ENCODE measurements at regions not wholly inside any gene's neighbourhood (a gene's known extent, or its start where the extent isn't known, plus 50 kb on each side); places are given as distances from the start of the nearest gene placed in this dataset.

DNA sequence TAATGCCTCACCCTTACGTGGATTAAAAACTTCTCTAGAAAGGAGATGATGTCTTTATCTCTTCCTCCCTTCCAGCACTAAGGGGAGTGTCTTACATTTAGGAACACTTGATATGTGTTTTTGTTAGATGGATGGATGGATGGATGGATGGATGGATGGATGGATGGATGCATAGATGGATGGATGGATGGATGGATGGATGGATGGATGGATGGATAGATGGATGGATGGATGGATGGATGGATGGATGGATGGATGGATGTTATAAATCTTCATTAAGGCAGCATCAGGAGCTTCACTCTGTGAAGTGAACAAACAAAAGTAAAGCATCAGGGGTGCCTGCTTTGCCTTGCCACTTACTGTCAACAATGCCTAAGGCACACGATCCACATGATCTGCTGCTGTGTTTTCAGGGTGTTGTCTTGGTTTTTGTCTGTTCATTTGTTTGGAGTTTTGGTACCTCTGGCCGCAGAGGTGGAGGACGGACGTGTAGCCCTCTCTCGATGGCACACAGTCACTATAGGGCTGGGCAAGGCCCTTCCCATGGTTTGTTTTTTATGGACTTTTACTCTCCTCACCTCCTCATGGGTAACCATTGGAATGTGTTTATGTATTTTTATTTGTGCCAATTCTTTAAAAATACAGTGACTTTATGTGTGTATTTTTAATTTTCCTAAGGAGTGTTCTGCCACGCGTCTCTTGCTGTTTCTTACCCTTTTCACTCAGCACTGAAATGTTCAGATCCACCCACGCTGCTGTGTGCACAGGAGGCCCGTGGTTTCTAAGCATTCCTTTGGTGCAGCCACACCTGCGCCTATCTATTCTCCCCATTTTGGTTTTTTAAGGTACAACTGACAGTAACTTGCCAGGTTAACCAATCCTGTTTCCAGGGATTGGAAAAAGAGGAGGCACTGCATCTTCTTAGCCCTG, 91.8 kb upstream of the ENPP6 start:
- peak; percentile 25 for DNase-seq

DNA sequence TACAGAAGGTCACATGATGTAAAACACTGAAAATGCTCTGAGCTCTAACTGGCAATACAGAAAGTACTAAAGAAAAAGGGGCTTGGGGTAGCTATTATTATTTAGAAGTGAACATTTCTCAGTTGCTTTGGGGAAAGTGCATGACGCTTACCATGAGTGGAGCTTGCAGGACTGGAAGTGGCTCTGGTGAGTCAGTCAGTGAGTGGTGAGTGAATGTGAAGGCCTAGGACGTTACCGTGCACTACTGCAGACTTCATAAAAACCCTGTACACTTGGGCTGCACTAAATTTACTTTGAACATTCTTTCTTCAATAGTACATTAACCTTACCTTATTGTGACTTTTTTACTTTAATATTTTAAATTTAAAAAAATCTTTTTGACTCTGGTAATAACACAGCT, 89.3 kb upstream of the ENPP6 start:
- no peak for DNase-seq

DNA sequence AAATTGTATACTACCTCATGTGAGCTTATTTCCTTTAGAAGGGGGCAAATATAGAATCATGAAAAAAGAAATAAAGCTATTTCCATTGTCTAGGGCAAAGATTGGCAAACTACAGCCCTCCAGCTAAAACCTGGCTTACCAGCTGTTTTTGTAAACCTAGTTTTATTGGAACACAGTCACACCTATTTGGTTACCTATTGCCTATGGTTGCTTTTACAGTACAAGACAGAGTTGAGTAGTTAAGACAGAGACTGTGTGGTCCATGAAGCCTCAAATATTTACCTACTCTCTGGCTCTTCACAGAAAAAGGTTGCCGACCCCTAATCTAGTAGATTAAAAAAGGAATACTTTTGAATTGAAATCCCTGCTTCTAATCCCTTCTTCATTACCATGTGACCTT, 88.8 kb upstream of the ENPP6 start:
- no peak for DNase-seq

DNA sequence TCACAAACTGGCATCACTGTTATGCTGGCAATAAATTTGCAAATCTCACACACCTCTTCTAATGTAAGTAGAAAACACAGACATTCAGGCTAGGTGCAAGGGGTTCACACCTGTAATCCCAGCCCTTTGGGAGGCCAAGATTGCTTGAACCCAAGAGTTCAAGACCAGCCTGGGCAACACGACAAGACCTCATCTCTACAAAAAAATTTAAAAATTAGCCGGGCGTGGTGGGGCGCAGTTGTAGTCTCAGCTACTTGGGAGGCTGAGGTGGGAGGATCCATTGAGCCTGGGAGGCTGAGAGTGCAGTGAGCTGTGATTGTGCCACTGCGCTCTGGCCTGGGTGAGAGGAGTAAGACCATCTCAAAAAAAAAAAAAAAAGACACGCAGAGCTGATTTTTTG, 83.1 kb upstream of the ENPP6 start:
- DNase-seq, result no peak

DNA sequence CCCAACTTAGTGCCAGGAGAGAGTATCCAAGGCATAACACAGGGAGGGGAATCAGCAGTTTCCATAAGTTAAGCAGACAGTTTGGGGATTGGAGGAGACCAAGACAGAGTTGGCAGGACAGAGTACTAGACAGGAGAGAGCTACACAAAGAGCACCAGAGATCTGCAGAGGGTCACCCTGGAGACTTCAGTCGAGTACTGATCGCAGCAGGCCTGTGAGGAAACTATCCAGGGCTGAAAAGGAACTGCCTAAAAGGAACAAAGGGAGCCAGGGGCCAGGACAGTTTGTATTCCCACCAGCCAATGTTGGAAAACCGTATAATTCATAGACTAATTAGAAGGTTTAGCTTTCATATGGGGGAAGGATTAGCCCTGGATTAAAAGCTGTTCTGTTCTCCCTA, 80.6 kb upstream of the ENPP6 start:
- no peak for DNase-seq

DNA sequence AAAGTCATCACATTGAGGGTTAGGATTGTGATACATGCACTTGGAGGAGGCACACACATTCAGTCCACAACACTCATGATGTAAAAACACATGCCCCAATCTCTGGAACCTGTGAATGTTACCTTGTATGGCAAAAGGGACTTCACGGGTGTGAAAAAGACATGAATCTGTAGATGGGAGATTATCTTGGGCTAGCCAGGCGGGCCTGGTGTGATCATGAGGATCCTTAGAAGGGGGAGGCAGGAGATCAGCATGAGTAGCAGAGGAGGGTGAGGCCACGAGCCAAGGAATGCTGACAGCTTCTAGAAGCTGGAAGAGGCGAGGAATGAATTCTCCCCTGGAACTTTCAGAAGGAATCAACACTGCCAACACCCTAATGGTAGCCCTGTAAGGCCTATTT, 77.5 kb upstream of the ENPP6 start:
- no peak for DNase-seq

DNA sequence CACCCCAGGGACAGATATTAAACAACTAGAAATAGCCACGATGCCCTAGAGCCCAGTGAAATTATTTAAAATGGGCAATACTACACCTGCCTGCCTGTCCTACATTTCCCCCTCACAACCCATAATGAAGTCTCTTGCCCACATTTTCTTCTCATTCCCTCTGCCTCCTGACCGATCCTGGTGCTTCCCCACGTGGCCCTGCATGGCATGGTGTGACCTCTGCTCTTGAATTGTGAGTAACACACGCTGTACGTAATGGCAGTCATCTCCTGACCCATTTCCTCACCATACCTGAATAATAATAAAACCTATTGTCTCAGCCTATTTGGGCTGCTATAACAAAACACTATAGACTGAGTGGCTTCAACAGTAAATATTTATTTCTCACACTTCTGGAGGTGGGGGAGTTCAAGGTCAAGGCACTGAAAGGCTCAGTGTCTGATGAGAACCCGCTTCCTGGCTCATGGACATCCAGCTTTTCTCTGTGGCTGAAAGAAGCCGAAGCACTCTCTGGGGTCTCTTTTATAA, 77.0 kb upstream of the ENPP6 start:
- DNase-seq, result no peak

DNA sequence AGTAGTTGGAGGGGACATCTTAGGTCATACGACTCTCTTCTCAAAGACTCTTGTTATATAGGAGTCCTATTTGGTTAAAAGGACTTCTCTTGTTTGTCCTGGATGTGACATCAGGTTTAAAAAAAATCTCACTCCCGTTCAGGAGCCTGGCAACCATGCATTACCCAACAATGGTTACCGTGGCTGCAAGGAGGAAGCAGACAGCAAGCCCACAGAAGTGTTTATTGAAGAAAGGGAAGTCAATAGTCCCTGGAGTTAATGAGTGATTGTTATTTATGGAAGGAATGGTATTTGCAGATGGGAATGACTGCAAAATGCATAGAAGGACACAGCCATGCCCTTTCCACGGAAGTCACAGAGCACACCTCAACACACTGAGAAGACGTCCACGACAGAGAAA, 75.9 kb upstream of the ENPP6 start:
- no peak for DNase-seq

DNA sequence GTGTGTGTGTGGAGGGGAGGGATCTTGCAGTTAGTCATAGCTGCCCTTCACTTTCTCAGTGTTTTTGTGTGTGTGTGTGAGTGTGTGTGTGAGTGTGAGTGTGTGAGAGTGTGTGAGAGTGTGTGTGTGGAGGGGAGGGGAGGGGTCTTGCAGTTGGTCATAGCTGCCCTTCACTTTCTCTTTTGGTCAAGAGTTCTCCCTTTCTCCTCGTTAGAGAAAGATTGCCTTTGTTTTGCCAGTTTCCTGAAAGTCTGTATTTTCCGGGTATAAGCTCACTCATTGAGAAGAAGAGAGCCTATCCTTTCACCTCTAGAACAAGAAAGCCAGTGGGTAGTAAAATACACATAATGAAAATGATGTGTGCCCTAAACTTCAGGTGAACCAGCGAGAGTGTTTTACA, 75.2 kb upstream of the ENPP6 start:
- no peak for DNase-seq

DNA sequence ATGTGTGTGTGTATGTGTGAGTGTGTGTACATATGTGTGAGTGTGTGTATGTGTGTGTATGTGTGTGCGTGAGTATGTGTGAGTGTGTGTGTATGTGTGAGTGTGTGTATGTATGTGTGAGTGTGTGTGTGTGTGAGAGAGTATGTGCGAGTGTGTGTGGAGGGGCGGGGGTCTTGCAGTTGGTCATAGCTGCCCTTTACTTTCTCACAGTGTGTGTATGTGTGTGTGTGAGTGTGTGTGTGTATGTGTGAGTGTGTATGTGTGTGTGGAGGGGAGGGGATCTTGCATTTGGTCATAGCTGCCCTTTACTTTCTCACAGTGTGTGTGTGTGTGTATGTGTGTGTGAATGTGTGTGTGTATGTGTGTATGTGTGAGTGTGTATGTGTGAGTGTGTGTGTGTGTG, 74.8 kb upstream of the ENPP6 start:
- DNase-seq, result no peak

DNA sequence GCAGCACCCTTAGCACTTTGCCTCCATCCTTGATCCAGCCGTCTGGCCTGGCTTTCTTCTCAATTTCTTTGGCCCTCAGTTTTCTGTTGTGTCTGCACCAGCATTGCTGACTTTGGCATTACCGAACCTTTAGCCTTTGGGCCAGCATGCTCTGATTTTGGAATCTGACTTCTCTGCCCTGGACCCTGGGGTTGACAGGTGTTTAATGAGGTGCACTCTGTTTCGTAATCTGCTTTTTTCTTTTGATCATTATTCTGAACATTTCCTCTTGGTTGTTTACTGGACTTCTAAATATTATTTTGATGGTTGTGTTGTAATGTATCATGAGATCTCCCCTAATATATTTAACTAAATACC, 71.5 kb upstream of the ENPP6 start:
- DNase-seq, result no peak

DNA sequence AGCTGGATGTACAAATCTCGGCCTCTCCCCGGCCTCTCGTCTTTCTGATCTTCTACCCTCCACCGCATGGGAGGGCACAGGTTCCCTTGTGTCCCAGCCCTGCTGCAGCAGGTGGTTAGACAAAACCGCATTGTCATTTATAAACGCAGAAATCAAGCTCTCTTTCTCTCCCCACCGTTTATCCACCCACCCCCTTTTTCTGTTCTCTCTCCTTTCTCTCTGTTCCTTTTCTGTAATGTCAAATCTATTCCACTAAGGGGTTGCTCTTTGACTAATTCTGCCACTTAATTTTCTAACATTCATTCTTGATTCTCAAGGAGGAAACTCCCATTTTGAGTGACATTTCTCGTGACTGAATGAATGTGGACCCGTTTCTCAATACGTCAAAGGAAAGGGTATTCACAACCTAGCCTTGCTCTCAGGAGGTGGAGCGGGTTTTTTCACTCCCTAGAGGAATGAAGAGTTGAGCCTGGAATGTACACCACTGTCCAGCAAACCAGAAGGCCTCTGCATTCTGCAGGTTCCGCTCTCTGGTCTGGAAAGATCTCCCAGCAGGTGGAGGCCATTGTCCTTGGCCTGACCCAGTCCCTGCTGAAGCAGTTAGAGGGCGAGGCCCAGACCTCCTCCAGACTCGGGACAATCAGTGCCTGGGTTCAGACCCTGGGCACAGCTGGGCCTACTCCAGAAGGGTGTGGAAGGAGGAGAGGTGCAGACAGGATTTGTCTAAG, 70.9 kb upstream of the ENPP6 start:
- DNase-seq, result peak; percentile 42

DNA sequence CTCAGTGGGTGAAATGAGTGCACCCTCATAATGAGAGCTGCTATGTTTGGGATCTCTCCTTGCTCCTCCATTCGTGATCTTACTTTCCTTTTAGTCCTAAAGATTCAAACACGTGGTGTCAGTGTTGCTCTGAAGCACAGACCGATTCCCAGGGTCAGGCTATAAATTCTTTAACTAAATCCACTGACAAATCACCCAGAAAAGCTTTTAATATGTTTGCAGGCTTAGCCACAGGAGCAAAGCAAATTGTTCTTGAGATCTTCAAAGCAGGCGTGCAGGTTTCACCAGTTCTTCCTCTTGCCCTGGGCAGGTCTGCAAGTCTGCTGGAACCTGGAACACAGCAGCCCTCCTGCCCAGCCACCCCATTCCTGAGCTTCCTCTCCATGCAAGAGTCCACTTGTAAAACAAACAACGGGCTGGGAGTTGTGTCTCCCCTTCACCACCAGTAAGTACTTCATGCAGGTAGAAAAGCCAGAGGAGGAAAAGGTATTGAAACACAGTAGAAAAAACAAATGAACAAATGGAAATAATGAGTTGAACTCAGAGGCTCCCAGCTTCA, 70.1 kb upstream of the ENPP6 start:
- no peak for DNase-seq

DNA sequence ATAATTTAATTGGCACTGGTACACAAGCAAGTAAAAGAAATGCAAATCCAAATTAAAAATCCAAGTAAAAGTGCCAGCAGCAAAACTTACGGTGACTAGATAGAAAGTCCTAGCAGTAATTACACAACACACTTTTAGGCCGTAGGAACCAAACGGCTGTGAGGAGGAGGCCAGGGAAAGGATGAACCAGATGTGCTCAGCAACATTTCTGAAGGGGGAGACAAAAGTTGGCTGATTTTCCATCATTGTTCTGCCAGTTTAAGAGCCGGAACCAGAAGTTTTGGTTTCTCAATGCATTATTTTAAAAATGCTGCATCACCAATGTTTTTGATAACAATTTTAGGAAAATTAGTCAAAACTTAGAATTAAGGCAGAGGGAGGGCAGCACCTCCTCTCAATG, 68.7 kb upstream of the ENPP6 start:
- no peak for DNase-seq

DNA sequence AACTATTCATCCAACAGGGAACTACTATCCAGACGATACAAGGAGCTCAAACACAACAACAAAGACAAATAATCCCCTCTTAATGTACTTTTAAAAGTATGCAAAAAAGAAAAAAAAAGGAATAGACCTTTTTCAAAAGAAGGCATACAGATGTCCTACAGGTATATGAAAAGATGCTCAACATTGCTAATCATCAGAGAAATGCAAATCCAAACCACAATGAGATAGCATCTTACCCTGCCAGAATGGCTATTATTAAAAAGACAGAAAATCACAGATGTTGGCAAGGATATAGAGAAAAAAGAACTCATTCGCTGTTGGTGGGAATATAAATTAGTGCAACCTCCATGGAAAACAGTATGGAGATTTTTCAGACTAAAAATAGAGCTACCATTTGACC, 67.1 kb upstream of the ENPP6 start:
- DNase-seq, result no peak

DNA sequence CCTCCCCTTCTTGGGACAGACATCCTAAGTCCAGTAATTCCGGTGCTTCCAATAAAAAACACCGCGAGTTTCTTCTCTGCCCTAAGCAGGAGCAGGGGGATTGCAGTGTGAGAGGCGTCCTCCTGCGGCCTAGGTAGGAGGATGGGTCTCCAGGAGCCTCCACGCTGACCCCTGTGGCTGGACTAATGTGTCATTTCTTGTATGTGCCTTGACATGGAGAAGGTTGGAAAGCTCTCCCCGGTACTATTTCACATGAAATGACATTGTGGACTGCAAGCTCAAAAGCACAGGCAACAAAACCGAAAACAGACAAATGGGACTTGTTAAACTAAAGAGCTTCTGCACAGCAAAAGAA, 66.6 kb upstream of the ENPP6 start:
- DNase-seq, result no peak

DNA sequence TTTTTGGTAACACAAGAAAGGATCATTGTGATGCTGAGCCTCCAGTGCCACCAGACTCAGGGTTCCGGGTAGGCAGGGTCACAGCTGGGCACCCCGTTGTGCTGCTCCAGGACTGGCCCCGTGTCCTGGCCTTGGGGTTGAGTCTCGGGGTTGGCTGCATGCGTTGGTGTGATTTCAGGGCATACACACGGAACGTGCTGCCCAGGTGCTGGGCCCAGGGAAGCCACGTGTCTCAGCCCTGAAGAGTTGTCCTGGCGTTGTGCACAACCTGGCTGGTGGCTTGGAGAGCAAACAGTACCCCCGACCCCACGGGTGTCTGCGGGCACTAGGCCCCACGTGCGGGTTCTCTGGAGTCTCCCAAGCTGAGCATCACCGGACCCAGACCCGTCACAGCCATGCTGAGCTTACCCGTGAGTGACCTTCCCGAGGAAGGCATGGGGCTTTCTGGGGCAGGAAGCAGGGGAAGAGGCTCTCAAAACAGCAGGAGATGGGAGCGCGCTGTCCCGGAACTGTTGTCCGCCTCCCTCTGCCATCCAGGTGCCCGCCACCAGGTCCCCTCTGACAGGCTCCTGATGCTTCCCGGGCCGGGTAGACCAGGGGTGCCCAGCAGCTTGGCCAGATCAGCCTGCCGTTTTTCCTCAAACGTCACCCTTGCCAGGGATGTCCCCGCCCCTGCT, 66.1 kb upstream of the ENPP6 start:
- DNase-seq, result no peak

DNA sequence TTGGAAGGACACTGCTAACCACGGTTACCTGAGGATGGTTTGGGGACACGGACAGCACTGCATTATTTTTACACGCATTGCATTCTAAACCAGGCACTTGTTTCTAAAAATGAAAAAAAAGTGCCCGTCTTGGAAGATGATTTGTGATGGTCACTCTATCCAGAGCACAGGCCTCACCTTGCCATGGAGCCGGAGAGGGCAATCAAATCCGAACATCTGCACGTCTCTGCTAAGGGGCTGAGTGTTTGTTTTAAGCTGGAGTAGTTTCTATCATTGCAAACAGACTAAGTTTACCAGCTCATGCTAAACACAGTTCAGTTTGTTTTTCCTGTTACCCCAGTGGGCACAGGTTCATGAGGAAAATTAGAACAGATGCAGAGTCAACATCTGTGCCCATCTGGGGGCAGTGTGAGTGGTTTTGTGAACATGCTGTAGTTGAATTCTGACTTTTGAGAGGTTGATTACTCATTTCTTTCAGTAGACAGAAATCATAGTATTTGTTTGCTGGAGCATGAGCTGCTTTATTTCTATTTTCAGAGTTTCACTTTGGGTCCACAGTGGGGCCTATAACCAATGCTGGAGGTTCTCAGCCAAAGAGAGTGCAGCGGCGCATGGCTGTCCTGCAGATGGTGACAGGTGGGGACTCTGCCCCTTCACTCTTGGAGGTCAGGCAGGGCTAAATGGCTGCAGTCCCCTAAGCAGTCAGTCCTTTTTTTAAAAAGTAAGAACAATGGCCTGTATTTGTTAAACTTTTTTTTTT, 65.4 kb upstream of the ENPP6 start:
- peak; percentile 39 for DNase-seq

DNA sequence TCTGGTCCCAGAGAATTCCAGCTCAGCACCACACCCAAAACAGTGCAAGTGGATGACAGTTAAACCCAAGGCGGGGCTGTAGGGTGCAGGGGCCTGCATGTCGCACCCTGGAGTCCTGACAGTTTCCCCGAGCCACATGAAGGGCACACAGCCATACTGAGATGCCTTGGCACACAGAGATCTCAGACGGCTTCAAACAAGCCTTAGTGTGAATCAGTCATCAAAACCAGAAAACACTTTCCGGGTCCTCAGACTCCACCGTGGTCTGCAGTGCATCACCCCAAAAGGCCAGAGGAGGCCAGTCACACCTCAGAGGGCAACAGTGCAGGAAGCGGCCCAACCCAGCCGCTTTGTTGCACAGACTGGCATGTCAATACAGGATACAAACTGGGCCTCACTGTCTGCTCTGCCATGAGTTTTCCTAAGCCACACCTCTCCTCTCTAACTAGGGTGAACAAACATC, 64.6 kb upstream of the ENPP6 start:
- peak; percentile 47 for DNase-seq

DNA sequence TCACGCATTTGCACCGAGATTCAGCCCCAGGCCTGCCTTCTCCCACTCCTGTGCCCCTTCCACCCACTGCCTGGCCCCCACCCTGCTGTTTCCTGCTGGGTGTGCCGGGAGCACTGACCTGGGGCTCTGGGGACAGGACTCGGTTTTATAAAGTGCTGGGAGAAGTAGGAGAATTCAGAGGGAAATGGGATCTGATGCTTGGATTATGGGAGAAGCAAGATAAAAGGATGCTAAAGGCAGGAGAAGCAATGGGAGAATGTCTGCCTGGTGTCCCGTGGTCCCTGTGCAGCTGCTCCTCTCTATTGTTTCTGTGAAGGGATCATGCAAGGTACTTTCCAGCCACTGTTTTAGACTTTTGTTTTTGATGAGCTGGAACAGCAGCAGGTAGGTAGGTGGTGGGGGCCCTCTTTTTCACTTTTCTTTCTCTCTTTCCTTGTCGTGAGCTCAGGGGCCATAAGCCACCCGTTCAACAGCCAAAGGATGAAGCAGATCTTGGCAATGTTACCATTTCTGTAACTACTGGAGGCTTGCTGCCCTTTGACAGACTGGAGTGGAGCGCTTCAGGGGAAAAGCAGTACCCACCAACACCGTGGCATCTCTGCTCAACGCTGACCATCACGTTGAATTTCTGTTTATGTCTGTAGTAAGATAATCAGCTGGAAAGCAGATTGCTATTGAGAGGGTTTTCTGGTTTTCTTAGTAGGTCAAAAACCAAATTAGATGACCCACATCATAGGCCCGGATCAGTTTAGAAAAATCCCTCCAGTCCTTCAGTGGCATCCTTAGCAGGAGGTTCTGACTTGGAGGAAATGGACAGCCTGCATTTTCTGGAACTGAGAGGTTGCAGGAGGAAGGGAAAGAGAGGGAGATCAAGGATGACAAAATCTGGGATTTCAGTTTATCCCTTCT, 63.8 kb upstream of the ENPP6 start:
- DNase-seq, result peak; percentile 9

DNA sequence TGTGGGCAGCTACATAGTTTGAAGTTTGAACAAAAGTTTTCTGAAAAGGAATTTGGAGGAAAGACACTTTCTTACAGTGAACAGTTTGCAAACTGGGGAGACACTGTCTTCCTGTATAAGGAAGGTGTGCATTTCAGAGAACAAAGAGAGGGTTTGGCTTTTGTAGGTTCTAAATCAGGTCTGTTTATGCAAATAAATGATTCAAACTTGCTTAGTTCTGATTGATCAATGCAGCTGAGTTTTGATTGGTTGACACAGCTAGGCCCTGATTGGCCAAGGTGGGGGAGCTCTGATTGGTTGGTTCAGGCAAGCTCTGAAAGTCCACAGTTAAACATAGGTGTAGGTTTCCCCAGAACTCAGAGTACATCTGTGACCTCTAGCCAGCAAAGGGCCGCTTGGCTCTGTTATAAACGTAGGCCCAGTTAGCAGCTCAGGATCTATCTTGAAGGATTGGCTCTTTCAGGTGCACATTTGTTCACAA, 63.0 kb upstream of the ENPP6 start:
- peak; percentile 14 for DNase-seq
